EL (cell line): ENCODE measurements at regions not wholly inside any gene's neighbourhood (a gene's known extent, or its start where the extent isn't known, plus 50 kb on each side); places are given as distances from the start of the nearest gene placed in this dataset.
A peak's percentile ranks its signal among the peaks of the same experiment; 100 is the strongest.
"Not testable (repeated sequence)": the region's sequence is repeated elsewhere in the genome, so short reads cannot be mapped to it uniquely, and the experiment has no call there.

Experiments
- DNase-seq: peaks from one replicate; pipeline ENCODE4 v3.0.0-alpha.2; 2016

GRCh38 chr3:67941433-67942030, 287.1 kb upstream of the SUCLG2 start:
- DNase-seq: no peak

- no peak for DNase-seq
Measured at GRCh38 chr3:67940210-67940952, 286.0 kb upstream of the SUCLG2 start.

GRCh38 chr3:67937498-67938118, 283.2 kb upstream of the SUCLG2 start:
- no peak for DNase-seq

GRCh38 chr3:67930394-67930793, 276.0 kb upstream of the SUCLG2 start:
- DNase-seq: not testable (repeated sequence)

GRCh38 chr3:67923796-67924195, 269.4 kb upstream of the SUCLG2 start:
- no peak for DNase-seq

GRCh38 chr3:67920969-67921368, 266.6 kb upstream of the SUCLG2 start:
- DNase-seq: no peak

- DNase-seq: no peak
Measured at GRCh38 chr3:67920311-67920710, 265.9 kb upstream of the SUCLG2 start.

- no peak for DNase-seq
Measured at GRCh38 chr3:67916353-67916752, 261.9 kb upstream of the SUCLG2 start.

GRCh38 chr3:67907735-67908134, 253.3 kb upstream of the SUCLG2 start:
- no peak for DNase-seq

- DNase-seq: no peak
Measured at GRCh38 chr3:67906261-67906660, 251.8 kb upstream of the SUCLG2 start.

GRCh38 chr3:67901681-67902080, 247.3 kb upstream of the SUCLG2 start:
- DNase-seq: no peak

GRCh38 chr3:67898916-67899315, 244.5 kb upstream of the SUCLG2 start:
- no peak for DNase-seq

GRCh38 chr3:67897351-67898336, 243.2 kb upstream of the SUCLG2 start:
- DNase-seq: peak; percentile 4

GRCh38 chr3:67896130-67896529, 241.7 kb upstream of the SUCLG2 start:
- DNase-seq: no peak

- DNase-seq: no peak
Measured at GRCh38 chr3:67894510-67894909, 240.1 kb upstream of the SUCLG2 start.

GRCh38 chr3:67884345-67884744, 229.9 kb upstream of the SUCLG2 start:
- DNase-seq: no peak

- no peak for DNase-seq
Measured at GRCh38 chr3:67883766-67884165, 229.4 kb upstream of the SUCLG2 start.

- no peak for DNase-seq
Measured at GRCh38 chr3:67882981-67883380, 228.6 kb upstream of the SUCLG2 start.

GRCh38 chr3:67876261-67876660, 221.8 kb upstream of the SUCLG2 start:
- DNase-seq: peak; percentile 6

- DNase-seq: no peak
Measured at GRCh38 chr3:67875858-67876257, 221.4 kb upstream of the SUCLG2 start.

- peak; percentile 39 for DNase-seq
Measured at GRCh38 chr3:67875338-67875737, 220.9 kb upstream of the SUCLG2 start.

- DNase-seq: no peak
Measured at GRCh38 chr3:67870477-67870876, 216.1 kb upstream of the SUCLG2 start.

- peak; percentile 1 for DNase-seq
Measured at GRCh38 chr3:67866571-67866970, 212.2 kb upstream of the SUCLG2 start.
